HG03342 (cell line): ENCODE measurements at regions not wholly inside any gene's neighbourhood (a gene's known extent, or its start where the extent isn't known, plus 50 kb on each side); places are given as distances from the start of the nearest gene placed in this dataset.

ENCODE experiments used
- ATAC-seq: cut with Tn5 transposase; IDR thresholded peaks from one replicate; pipeline ENCODE4 v1.9.1; 2021; ENCODE audit warnings: mild to moderate bottlenecking, moderate library complexity; ENCODE audit not compliant: unreplicated experiment

- ATAC-seq: no peak
These were observed 117.1 kb upstream of the GSE1 start for GRCh38 chr16:85495823-85496538.

GRCh38 chr16:85497622-85498314, 115.4 kb upstream of the GSE1 start:
- ATAC-seq: no peak

- no peak for ATAC-seq
These were observed 114.5 kb upstream of the GSE1 start for GRCh38 chr16:85498607-85499006.

DNA sequence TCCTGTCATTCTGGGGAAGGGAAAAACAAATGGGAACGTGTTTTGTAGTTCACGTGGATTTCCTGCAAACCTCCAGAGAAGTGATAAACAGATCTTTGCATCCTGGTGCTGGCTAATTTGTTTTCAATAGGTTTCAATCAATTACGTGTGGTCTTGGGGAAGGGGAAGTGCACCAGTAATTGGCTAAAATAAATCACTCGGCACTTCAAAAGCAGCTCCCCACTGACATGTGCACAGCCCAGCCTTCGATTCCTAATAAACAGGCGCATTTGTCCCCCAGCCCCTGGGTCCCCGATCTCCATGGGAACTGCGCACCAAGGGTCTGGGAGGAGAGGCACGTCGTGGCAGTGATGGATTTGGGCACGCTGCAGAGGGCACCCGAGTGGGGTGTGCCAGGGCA, 112.9 kb upstream of the GSE1 start:
- ATAC-seq: no peak

GRCh38 chr16:85501900-85502299, 111.2 kb upstream of the GSE1 start:
- ATAC-seq: no peak

DNA sequence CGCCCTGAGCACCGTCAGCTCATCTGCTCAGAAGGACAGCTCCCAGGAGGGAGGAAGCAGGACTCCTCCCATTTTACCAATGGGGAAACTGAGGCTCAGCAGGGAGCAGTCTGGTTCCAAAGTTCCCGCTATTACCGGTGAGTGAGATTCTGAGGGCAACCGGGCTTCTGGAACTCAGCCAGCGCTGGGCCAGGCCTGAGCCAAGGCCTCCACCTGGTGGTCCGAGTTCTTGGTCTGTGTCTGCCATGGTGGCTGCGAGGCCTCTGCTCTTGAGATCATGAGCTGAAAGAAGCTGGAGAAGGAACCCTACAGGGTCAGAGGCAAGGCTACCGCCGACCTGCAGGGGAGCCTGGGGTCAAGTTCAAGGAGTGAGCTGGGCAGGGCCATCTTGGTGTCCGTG, 110.8 kb upstream of the GSE1 start:
- ATAC-seq: no peak

- no peak for ATAC-seq
These were observed 109.4 kb upstream of the GSE1 start for GRCh38 chr16:85503679-85504231.

GRCh38 chr16:85504242-85504641, 108.9 kb upstream of the GSE1 start:
- no peak for ATAC-seq

DNA sequence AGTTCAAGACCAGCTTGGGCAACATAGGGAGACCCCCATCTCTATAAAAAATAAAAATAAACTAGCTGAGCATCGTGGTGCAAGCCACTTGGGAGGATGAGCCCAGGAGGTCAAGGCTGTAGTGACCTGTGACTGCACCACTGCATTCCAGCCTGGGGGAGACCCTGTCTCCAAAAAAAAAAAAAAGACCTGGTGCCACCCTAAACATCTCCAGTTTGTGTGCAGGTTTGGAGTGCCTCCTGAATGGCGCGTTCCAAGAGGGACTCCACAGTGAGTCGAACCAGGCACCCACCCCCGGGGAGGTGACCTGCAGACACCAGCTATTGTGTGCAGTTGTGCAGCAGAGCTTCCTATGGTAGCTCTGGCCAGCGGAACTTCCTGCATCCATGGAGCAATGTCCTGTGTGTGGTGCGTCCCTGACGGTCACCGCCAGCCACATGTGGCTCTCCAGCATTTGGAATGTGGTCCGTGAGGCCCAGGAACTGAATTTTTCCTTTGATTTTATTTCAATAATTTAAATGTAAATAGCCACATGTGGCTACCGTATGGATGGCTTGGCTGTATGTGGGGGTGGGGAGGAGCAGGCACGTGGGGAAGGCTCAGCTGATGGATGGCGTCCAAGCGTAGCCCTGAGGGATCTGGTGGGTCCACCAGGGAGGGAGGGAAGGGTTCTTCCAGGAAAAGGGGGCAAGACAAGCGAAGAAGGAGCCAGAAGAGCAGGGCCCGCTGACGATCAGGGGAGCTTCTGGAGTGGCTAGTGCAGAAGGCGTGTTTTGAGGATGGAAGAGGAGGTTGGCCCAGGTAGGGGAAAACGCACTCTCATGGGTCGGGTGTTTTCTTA, 107.1 kb upstream of the GSE1 start:
- no peak for ATAC-seq

GRCh38 chr16:85506635-85506911, 106.5 kb upstream of the GSE1 start:
- no peak for ATAC-seq

DNA sequence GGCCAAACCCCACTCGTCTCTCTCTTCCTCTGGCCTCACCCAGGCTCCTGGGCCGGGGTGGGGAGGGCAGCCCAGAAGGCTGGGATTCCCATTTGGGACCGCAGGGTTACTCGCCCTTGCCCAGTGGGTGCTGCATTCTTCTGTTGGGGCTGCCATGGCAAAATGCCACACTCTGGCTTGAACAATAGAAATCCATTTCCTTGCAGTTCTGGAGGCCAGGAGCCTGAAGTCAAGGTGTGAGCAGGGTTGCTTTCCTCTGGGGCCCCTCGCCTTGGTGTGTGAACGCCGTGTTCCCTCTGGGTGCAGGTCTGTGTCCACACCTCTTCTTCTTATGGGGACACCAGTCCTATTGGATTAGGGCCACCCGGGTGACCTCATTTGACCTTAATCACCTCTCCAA, 105.8 kb upstream of the GSE1 start:
- no peak for ATAC-seq

- ATAC-seq: no peak
These were observed 104.7 kb upstream of the GSE1 start for GRCh38 chr16:85508388-85508787.

DNA sequence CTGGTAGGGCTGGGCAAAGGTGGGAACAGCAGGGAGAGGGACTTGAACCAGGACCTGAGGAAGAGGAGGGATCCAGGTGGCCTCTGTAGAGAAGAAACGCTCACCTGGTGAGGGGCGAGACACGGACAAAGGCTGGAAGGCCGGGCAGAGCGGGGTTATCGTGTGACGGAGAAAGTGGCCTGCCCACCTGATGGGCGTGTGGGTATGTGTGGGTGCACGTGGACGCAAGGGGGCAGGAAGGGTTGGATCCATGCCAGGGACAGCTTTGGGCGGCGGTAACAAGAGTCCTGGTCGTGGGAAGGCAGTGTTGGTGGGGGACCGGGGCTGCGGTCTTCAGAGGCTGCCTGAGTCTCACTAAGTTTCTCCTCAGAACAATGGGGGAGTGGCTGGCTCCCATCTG, 104.1 kb upstream of the GSE1 start:
- ATAC-seq: no peak

DNA sequence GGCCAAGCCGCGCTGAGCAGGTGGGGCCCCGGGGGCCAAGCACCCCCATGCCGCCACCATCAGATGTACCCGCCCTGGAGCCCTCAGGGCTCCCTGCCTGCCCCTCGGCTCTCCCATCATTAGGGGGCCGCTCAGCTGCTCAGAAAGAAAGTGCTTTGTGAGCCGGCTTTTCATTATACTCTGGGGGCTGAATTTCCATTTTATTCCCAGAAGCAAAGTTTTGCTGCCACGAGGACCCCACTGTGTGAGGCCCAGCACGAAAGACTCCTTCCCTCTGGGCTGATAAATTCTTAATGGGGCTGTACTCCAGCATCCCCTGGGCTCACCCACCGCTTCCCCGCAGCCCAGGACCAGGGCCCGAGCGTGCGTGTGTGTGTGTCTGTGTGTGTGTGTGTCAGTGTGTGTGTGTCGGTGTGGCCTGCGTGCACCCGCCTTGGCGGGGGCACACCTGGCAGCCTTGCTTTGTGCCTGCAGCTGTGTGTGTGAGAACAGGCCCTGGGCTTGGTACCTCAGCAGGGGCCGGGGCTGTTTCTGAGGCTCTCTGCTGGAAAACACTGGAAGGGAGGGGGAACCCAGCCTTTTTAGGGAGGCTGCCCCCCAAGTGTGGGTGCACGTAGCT, 103.0 kb upstream of the GSE1 start:
- ATAC-seq: no peak

- ATAC-seq: no peak
These were observed 100.9 kb upstream of the GSE1 start for GRCh38 chr16:85511938-85512807.

GRCh38 chr16:85512808-85513115, 100.4 kb upstream of the GSE1 start:
- no peak for ATAC-seq

GRCh38 chr16:85513180-85513579, 99.9 kb upstream of the GSE1 start:
- no peak for ATAC-seq

DNA sequence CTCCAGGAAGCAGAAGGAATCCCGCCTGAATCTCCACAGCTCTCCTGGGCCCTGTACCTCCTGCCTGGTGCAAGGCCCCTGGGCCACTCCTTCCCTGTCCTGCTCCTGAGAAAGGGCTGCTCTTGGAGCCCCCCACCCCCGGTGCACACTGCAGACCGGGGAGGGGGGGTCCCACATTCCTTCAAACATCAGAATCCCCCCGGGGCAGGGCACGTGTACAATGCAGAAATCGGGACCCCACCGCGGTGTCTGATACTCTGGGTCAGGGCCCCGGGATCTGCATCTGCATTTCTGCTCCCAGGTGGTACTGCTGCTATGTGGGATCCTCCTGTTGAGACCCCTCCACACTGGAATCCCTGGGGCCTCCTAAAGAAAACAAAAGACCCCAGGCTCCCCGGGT, 99.5 kb upstream of the GSE1 start:
- ATAC-seq: no peak

DNA sequence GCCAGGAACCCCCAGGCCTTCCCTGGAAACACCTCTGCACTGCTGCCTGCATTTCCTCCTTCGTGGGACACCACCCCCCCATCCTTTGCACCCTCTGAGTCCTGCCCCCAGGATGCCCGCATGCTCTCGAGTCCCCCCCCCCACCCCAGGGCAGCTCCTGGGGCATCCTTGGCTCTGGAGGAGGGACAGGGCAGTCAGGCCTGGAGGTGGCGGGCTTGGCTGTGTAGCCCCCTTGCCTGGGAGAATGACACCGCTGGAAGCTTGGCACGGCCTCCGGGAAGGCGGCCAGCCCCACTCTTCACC, 98.9 kb upstream of the GSE1 start:
- ATAC-seq: no peak

- ATAC-seq: no peak
These were observed 98.4 kb upstream of the GSE1 start for GRCh38 chr16:85514598-85515318.
